Dedifferentiated amniotic fluid mesenchymal stem cell (primary cell): ENCODE measurements at regions not wholly inside any gene's neighbourhood (a gene's known extent, or its start where the extent isn't known, plus 50 kb on each side); places are given as distances from the start of the nearest gene placed in this dataset.

ENCODE experiments used
- DNase-seq: peaks from one replicate; pipeline ENCODE4 v3.0.0-alpha.2; 2016; ENCODE audit errors: extremely low spot score

DNA sequence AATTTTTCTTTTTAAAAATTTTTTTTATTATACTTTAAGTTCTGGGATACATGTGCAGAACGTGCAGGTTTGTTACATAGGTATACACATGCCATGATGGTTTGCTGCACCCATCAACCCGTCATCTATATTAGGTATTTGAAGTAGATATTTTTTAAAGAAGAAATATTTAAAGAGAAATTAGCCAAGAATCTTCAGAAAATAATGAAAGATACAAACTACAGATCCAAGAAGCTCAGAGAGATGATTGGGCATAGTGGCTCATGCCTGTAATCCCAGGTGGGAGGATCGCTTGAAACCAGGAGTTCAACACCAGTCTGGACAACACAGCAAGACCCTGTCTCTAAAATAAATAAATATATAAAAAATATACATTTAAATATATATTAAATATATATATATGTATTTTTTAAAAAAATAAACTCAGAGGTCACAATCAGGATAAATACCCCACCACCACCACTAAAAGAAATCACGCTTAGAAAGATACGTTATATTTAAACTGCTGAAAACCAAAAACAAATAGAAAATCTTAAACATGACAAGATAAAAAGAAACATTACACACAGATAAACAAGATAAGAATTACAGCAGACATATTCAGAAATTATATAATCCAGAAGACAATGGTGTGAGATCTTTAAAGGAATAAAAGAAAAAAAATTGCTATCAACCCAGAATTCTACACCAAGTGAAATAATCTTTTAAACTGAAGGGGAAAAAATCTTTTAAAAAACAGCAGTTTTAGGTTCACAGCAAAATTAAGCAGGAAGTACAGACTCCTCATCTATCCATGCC is 57.5 kb downstream of the CSF2 start:
- no peak for DNase-seq

DNA sequence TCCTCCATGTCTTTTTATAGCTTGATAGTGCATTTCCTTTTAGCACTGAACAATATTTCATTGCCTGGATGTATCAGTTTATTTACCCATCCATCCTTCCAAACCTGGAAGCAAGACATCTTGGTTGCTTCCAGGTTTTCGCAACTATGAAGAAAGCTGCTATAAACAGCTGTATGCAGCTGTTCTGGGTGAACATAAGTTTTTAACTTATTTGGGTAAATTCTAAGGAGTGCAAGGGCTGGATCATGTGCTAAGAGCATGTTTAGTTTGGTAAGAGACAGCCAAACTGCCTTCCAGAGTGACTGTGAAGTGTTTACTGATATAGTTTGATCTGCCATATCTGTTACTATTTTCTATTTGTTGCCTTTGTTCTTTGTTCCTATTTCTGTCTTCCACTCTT is 58.5 kb downstream of the CSF2 start:
- no peak for DNase-seq

DNA sequence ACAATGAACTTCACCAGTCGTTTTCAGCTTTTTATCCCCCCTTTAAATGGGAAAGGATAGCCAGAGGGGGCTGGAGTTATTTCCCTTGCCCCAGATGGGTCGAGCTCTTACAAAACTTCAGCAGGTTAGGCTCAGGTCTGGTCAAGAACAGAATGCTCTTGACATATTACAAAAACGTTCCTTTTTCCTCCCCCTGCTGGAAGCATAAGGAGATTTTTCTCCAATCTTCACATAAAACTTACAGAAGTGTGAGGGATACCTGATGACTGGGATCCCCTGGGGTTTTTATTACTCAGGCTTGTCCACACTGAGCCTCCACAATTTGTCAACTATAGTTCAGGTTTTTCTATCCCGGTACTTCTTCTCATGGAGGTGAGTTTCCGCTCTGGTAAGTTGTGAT is 60.8 kb downstream of the CSF2 start:
- DNase-seq, result no peak

DNA sequence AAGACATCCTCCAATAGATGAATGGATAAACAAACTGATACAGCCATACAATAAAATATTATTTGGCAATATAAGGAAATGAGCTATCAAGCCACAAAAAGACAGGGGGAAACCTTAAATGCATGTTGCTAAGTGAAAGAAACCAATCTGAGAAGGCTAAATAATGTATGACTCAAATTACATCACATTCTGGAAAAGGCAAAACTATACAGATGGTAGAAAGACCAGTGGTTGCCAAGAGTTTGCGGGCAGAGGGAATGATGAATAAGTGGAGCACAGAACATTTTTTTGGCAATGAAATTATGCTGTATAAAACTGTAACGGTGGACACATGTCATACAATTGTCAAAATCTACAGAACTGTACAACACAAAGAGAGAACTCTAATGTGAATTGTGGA is 63.3 kb downstream of the CSF2 start:
- DNase-seq, result peak; percentile 50

DNA sequence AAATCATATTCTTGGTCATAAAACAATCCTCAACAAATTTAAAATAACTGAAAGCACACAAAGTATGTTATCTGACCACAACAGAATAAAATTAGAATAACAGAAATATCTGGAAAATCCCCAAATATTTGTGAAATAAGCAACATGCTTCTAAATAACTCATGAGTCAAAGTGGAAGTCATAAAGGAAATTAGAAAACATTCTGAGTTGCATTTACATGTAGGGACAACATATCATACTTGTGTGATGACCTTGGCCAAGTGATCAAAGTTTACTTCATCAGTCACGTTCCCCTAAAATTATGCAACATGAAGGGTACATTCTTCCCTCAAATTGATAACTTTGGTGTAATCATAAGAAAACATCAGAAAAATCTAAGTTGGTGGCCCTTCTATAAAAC is 64.7 kb downstream of the CSF2 start:
- no peak for DNase-seq
